ENCODE measurements at regions not wholly inside any gene's neighbourhood (a gene's known extent, or its start where the extent isn't known, plus 50 kb on each side); places are given as distances from the start of the nearest gene placed in this dataset.
A peak's percentile ranks its signal among the peaks of the same experiment; 100 is the strongest.

- DNase-seq (ENCODE audit: low spot score) = no peak
These were observed 137.9 kb upstream of the LYZL1 start for GRCh38 chr10:29151005-29151404.

GRCh38 chr10:29157321-29157720 lies 131.5 kb upstream of the LYZL1 start:
- DNase-seq (ENCODE audit: low spot score) = no peak

GRCh38 chr10:29158066-29158465 lies 130.8 kb upstream of the LYZL1 start:
- no peak for DNase-seq (ENCODE audit: low spot score)

- peak; percentile 48 for DNase-seq (ENCODE audit: low spot score)
These were observed 128.7 kb upstream of the LYZL1 start for GRCh38 chr10:29160150-29160617.

GRCh38 chr10:29163746-29164145 lies 125.1 kb upstream of the LYZL1 start:
- no peak for DNase-seq (ENCODE audit: low spot score)

GRCh38 chr10:29166713-29167112 lies 122.2 kb upstream of the LYZL1 start:
- no peak for DNase-seq (ENCODE audit: low spot score)

GRCh38 chr10:29169021-29169420 lies 119.8 kb upstream of the LYZL1 start:
- no peak for DNase-seq (ENCODE audit: low spot score)

- DNase-seq (ENCODE audit: low spot score) = no peak
These were observed 117.2 kb upstream of the LYZL1 start for GRCh38 chr10:29171717-29172116.

- DNase-seq (ENCODE audit: low spot score) = peak; percentile 2
These were observed 114.5 kb upstream of the LYZL1 start for GRCh38 chr10:29174389-29174788.

- DNase-seq (ENCODE audit: low spot score) = no peak
These were observed 111.7 kb upstream of the LYZL1 start for GRCh38 chr10:29176845-29177832.

- DNase-seq (ENCODE audit: low spot score) = no peak
These were observed 106.9 kb upstream of the LYZL1 start for GRCh38 chr10:29181936-29182335.

GRCh38 chr10:29183301-29183945 lies 105.4 kb upstream of the LYZL1 start:
- DNase-seq (ENCODE audit: low spot score) = no peak

- no peak for DNase-seq (ENCODE audit: low spot score)
These were observed 104.5 kb upstream of the LYZL1 start for GRCh38 chr10:29184205-29185000.

GRCh38 chr10:29185050-29185449 lies 103.8 kb upstream of the LYZL1 start:
- DNase-seq (ENCODE audit: low spot score) = no peak

GRCh38 chr10:29186221-29186620 lies 102.6 kb upstream of the LYZL1 start:
- no peak for DNase-seq (ENCODE audit: low spot score)

GRCh38 chr10:29189256-29189655 lies 99.6 kb upstream of the LYZL1 start:
- DNase-seq (ENCODE audit: low spot score) = no peak

- DNase-seq (ENCODE audit: low spot score) = no peak
These were observed 97.2 kb upstream of the LYZL1 start for GRCh38 chr10:29191674-29192073.

GRCh38 chr10:29199339-29199738 lies 89.5 kb upstream of the LYZL1 start:
- DNase-seq (ENCODE audit: low spot score) = no peak

GRCh38 chr10:29199941-29200679 lies 88.8 kb upstream of the LYZL1 start:
- no peak for DNase-seq (ENCODE audit: low spot score)

GRCh38 chr10:29202386-29202940 lies 86.4 kb upstream of the LYZL1 start:
- no peak for DNase-seq (ENCODE audit: low spot score)

- DNase-seq (ENCODE audit: low spot score) = no peak
These were observed 85.4 kb upstream of the LYZL1 start for GRCh38 chr10:29203432-29203831.

Data from HT-29 (cell line).